PC-3 (cell line): ENCODE measurements at regions not wholly inside any gene's neighbourhood (a gene's known extent, or its start where the extent isn't known, plus 50 kb on each side); places are given as distances from the start of the nearest gene placed in this dataset.

Source experiments
- ATAC-seq: fragments of 200-7000 bp; cut with Tn5 transposase; 2 replicates; pipeline ENCODE4 v1.9.1; 2020; ENCODE audit warnings: mild to moderate bottlenecking, moderate library complexity
- BruUV-seq: library from RNA; stranded (reverse); fragments of 400-500 nt; replicated peaks from 2 replicates; lab custom pipeline; 2021; lab: Mats Ljungman, UMichigan
- CTCF ChIA-PET: fragments of 300-600 bp; sonication (Branson Sonifier 250); formaldehyde crosslinking; loops from one replicate; lab custom pipeline; 2022; ENCODE audit warnings: antibody characterized with exemption; lab: Charles Lee
- POLR2A ChIA-PET: fragments of 300-600 bp; sonication (Branson Sonifier 250); formaldehyde crosslinking; loops from one replicate; lab custom pipeline; 2022; ENCODE audit warnings: antibody characterized with exemption; ENCODE audit not compliant: unreplicated experiment; lab: Charles Lee
- DNase-seq: peaks from one replicate; pipeline ENCODE4 v3.0.0-alpha.2; 2015
- H2AFZ ChIP-seq: fragments of 300-600 bp; sonication (generic); 2 replicates; pipeline ENCODE4 v1.6.0; 2016; ENCODE audit warnings: antibody characterized with exemption, low read length
- H3F3A ChIP-seq: fragments of 300-600 bp; sonication (generic); one replicate; pipeline ENCODE4 v1.6.0; 2017; ENCODE audit warnings: antibody characterized with exemption, low read length, control low read depth, mild to moderate bottlenecking; ENCODE audit not compliant: unreplicated experiment
- H3K27ac ChIP-seq: fragments of 300-600 bp; sonication (generic); 2 replicates; pipeline ENCODE4 v1.5.1; 2016; ENCODE audit warnings: mild to moderate bottlenecking, low read length
- H3K27me3 ChIP-seq: fragments of 300-600 bp; sonication (generic); 2 replicates; pipeline ENCODE4 v1.6.1; 2016; ENCODE audit warnings: low read length, mixed read lengths
- H3K36me3 ChIP-seq: fragments of 300-600 bp; sonication (generic); 2 replicates; pipeline ENCODE4 v1.6.1; 2016; ENCODE audit warnings: low read depth, mixed run types, low read length, mixed read lengths
- H3K4me1 ChIP-seq: fragments of 300-600 bp; sonication (generic); 2 replicates; pipeline ENCODE4 v1.5.1; 2016; ENCODE audit warnings: low read length; ENCODE audit not compliant: insufficient read depth
- H3K4me2 ChIP-seq: fragments of 300-600 bp; sonication (generic); 2 replicates; pipeline ENCODE4 v1.6.0; 2016; ENCODE audit warnings: low read length
- H3K4me3 ChIP-seq: fragments of 300-600 bp; sonication (generic); 2 replicates; pipeline ENCODE4 v1.5.1; 2016; ENCODE audit warnings: mild to moderate bottlenecking, low read length, mixed read lengths
- H3K79me2 ChIP-seq: fragments of 300-600 bp; sonication (generic); 2 replicates; pipeline ENCODE4 v1.6.1; 2017; ENCODE audit warnings: low read length, mixed read lengths
- H3K9ac ChIP-seq: fragments of 300-600 bp; sonication (generic); 2 replicates; pipeline ENCODE4 v1.6.0; 2016; ENCODE audit warnings: mild to moderate bottlenecking, low read length
- H3K9me2 ChIP-seq: fragments of 300-600 bp; sonication (generic); replicated peaks from 2 replicates; pipeline ENCODE4 v1.6.1; 2016; ENCODE audit warnings: mixed run types, low read length, mixed read lengths
- H3K9me3 ChIP-seq: fragments of 300-600 bp; sonication (generic); 2 replicates; pipeline ENCODE4 v1.6.1; 2016; ENCODE audit warnings: low read length, mixed read lengths
- H4K20me1 ChIP-seq: fragments of 300-600 bp; sonication (generic); 2 replicates; pipeline ENCODE4 v1.6.1; 2016; ENCODE audit warnings: low read length, mixed read lengths
- CTCF ChIP-seq: fragments of 300-600 bp; sonication (generic); conservative IDR thresholded peaks from 2 replicates; pipeline ENCODE4 v1.5.1; 2017; ENCODE audit warnings: antibody characterized with exemption, low read depth, mild to moderate bottlenecking, low read length
- EZH2 ChIP-seq: fragments of 300-600 bp; sonication (generic); IDR thresholded peaks from one replicate; pipeline ENCODE4 v1.6.1; 2017; ENCODE audit warnings: antibody characterized with exemption, mild to moderate bottlenecking, low read length; ENCODE audit not compliant: unreplicated experiment
- EZH2phosphoT487 ChIP-seq: fragments of 300-600 bp; sonication (generic); IDR thresholded peaks from 2 replicates; pipeline ENCODE4 v1.6.1; 2018; ENCODE audit warnings: mild to moderate bottlenecking, antibody characterized with exemption, low read length, borderline replicate concordance
- intact Hi-C: fragments of 100-400 bp; cut with micrococcal nuclease; formaldehyde crosslinking; loops from 2 replicates; pipeline ENCODE4 v1.9.0; 2023

GRCh38 chr5:120320626-120321025, 143.5 kb upstream of the PRR16 start:
- no TSS peak for BruUV-seq
- Histone ChIP-seq H3K4me2 (no peak overlapping the region), H3F3A (no peaks in the 10 kb centered on the region), H4K20me1 (no peaks in the 10 kb centered on the region), H3K79me2 (no peaks in the 10 kb centered on the region), H2AFZ (no peak overlapping the region), H3K27ac (no peak overlapping the region), H3K36me3 (no peaks in the 10 kb centered on the region), H3K27me3 (no peaks in the 10 kb centered on the region), H3K9me2 (no peaks in the 10 kb centered on the region), H3K9ac (no peak overlapping the region), H3K9me3 (no peaks in the 10 kb centered on the region), H3K4me3 (no peak overlapping the region), H3K4me1 (no peaks in the 10 kb centered on the region)
- ATAC-seq (no peak), DNase-seq (no peak)
- ChIA-PET CTCF (no interaction called here), POLR2A (no interaction called here)
- intact Hi-C loops = no loop called here
- TF ChIP-seq EZH2phosphoT487 (no peak), CTCF (no peak), EZH2 (no peak)

- CTCF ChIA-PET = interaction anchor here (0.6 kb wide), 1 partner anchor 175 kb away, joined by 3 read pairs; no protein-coding TSS in a partner anchor
- no peaks in the 10 kb centered on the region for H3K4me1 ChIP-seq
- DNase-seq (no peak), ATAC-seq (no peak)
- no peaks in the 10 kb centered on the region for H3K36me3 ChIP-seq
- no peaks in the 10 kb centered on the region for H3K9me2 ChIP-seq
- H4K20me1 ChIP-seq = no peaks in the 10 kb centered on the region
- no peaks in the 10 kb centered on the region for H3K79me2 ChIP-seq
- no peak overlapping the region for H3K9ac ChIP-seq
- no peak overlapping the region for H3K4me3 ChIP-seq
- TF ChIP-seq EZH2phosphoT487 = no peak
- no TSS peak for BruUV-seq
- H3F3A ChIP-seq = no peaks in the 10 kb centered on the region
- no peaks in the 10 kb centered on the region for H3K9me3 ChIP-seq
- no peaks in the 10 kb centered on the region for H3K27me3 ChIP-seq
- no peak overlapping the region for H3K27ac ChIP-seq
- intact Hi-C loops = loop anchor here (1.0 to 2.0 kb wide), 3 partner anchors 270 to 856 kb away; no protein-coding TSS in a partner anchor
- no peak overlapping the region for H2AFZ ChIP-seq
- POLR2A ChIA-PET = no interaction called here
- no peak overlapping the region for H3K4me2 ChIP-seq
Measured at GRCh38 chr5:120326651-120327050, 137.4 kb upstream of the PRR16 start.

- Histone ChIP-seq H3F3A (no peaks in the 10 kb centered on the region), H3K9ac (no peak overlapping the region), H3K9me2 (no peaks in the 10 kb centered on the region), H3K9me3 (no peaks in the 10 kb centered on the region), H2AFZ (no peak overlapping the region), H3K79me2 (no peaks in the 10 kb centered on the region), H3K36me3 (no peaks in the 10 kb centered on the region), H3K27me3 (no peaks in the 10 kb centered on the region), H3K4me2 (no peak overlapping the region), H4K20me1 (no peaks in the 10 kb centered on the region), H3K27ac (no peak overlapping the region), H3K4me1 (no peaks in the 10 kb centered on the region), H3K4me3 (no peak overlapping the region)
- no peak for DNase-seq
- TF ChIP-seq EZH2 = no peak
- peak; percentile 44 for TF ChIP-seq CTCF
- TF ChIP-seq EZH2phosphoT487 = no peak
- no peak for ATAC-seq
- ChIA-PET POLR2A (no interaction called here), CTCF (no interaction called here)
- no TSS peak for BruUV-seq
- intact Hi-C loops = loop anchor here (1.0 to 2.0 kb wide), 3 partner anchors 271 to 856 kb away; no protein-coding TSS in a partner anchor
Measured at GRCh38 chr5:120327180-120327579, 136.9 kb upstream of the PRR16 start.
